CD4-positive, alpha-beta T cell treated with Interleukin-21 for 1 hour (primary cell): ENCODE measurements at regions not wholly inside any gene's neighbourhood (a gene's known extent, or its start where the extent isn't known, plus 50 kb on each side); places are given as distances from the start of the nearest gene placed in this dataset.

Source experiments
- DNase-seq: peaks from one replicate; pipeline ENCODE4 v3.0.0-alpha.2; 2020

- no peak for DNase-seq
Measured at GRCh38 chr6:167643223-167643622, 183.5 kb upstream of the AFDN start.

GRCh38 chr6:167643716-167644115 is 183.0 kb upstream of the AFDN start:
- DNase-seq = no peak

GRCh38 chr6:167644412-167645132 is 182.1 kb upstream of the AFDN start:
- no peak for DNase-seq

- DNase-seq = no peak
Measured at GRCh38 chr6:167645368-167645767, 181.3 kb upstream of the AFDN start.

- DNase-seq = no peak
Measured at GRCh38 chr6:167647306-167647705, 179.4 kb upstream of the AFDN start.

GRCh38 chr6:167647737-167648470 is 178.8 kb upstream of the AFDN start:
- no peak for DNase-seq

- no peak for DNase-seq
Measured at GRCh38 chr6:167648501-167649278, 178.0 kb upstream of the AFDN start.

GRCh38 chr6:167649476-167649875 is 177.2 kb upstream of the AFDN start:
- no peak for DNase-seq

- no peak for DNase-seq
Measured at GRCh38 chr6:167650730-167651317, 175.9 kb upstream of the AFDN start.

GRCh38 chr6:167651318-167652041 is 175.2 kb upstream of the AFDN start:
- no peak for DNase-seq

GRCh38 chr6:167652042-167652700 is 174.5 kb upstream of the AFDN start:
- DNase-seq = no peak

GRCh38 chr6:167652701-167653095 is 174.0 kb upstream of the AFDN start:
- no peak for DNase-seq

GRCh38 chr6:167653561-167653960 is 173.2 kb upstream of the AFDN start:
- DNase-seq = no peak

GRCh38 chr6:167654389-167654788 is 172.3 kb upstream of the AFDN start:
- no peak for DNase-seq

GRCh38 chr6:167655174-167655821 is 171.4 kb upstream of the AFDN start:
- no peak for DNase-seq

- DNase-seq = no peak
Measured at GRCh38 chr6:167658106-167658505, 168.6 kb upstream of the AFDN start.

- no peak for DNase-seq
Measured at GRCh38 chr6:167659046-167659445, 167.7 kb upstream of the AFDN start.

GRCh38 chr6:167660424-167660823 is 166.3 kb upstream of the AFDN start:
- no peak for DNase-seq

GRCh38 chr6:167660944-167661551 is 165.7 kb upstream of the AFDN start:
- no peak for DNase-seq

- no peak for DNase-seq
Measured at GRCh38 chr6:167661552-167662044, 165.1 kb upstream of the AFDN start.
